DND-41 (cell line): ENCODE measurements at regions not wholly inside any gene's neighbourhood (a gene's known extent, or its start where the extent isn't known, plus 50 kb on each side); places are given as distances from the start of the nearest gene placed in this dataset.

Experiments
- ATAC-seq: fragments of 200-7000 bp; cut with Tn5 transposase; 3 replicates; pipeline ENCODE4 v1.9.1; 2021; ENCODE audit warnings: low read depth; ENCODE audit not compliant: insufficient read depth
- DNase-seq: peaks from one replicate; pipeline ENCODE4 v3.0.0-alpha.2; 2020
- H2AFZ ChIP-seq: 2 replicates; pipeline ENCODE4 v1.6.0; 2012; ENCODE audit warnings: low read depth, low read length
- H3K27ac ChIP-seq: 2 replicates; pipeline ENCODE4 v1.5.1; 2012; ENCODE audit warnings: low read length, inconsistent platforms
- H3K27me3 ChIP-seq: fragments of 200-600 bp; sonication (generic); 2 replicates; pipeline ENCODE4 v1.6.0; 2012; ENCODE audit warnings: low read length, mild to moderate bottlenecking, inconsistent platforms; ENCODE audit not compliant: insufficient read depth, poor library complexity
- H3K36me3 ChIP-seq: 2 replicates; pipeline ENCODE4 v1.5.1; 2012; ENCODE audit warnings: low read length, inconsistent platforms; ENCODE audit not compliant: insufficient read depth
- H3K4me1 ChIP-seq: 2 replicates; pipeline ENCODE4 v1.5.1; 2012; ENCODE audit warnings: mild to moderate bottlenecking, low read length; ENCODE audit not compliant: insufficient read depth
- H3K4me2 ChIP-seq: 2 replicates; pipeline ENCODE4 v1.6.0; 2012; ENCODE audit warnings: mild to moderate bottlenecking, moderate library complexity, low read length, inconsistent platforms; ENCODE audit not compliant: insufficient read depth
- H3K4me3 ChIP-seq, 2 experiments: fragments of 200-600 bp in 1 of 2; shearing (Covaris generic) in 1 of 2; 2 replicates each; pipeline ENCODE4 v1.5.1; 2012 to 2016; ENCODE audit warnings: inconsistent platforms in 2 of 2, low read length in 2 of 2, mild to moderate bottlenecking in 2 of 2, low read depth in 1 of 2, moderate library complexity in 1 of 2
- H3K79me2 ChIP-seq: 2 replicates; pipeline ENCODE4 v1.6.0; 2012; ENCODE audit warnings: low read length, inconsistent platforms; ENCODE audit not compliant: insufficient read depth
- H3K9ac ChIP-seq: 2 replicates; pipeline ENCODE4 v1.6.0; 2012; ENCODE audit warnings: low read depth, mild to moderate bottlenecking, inconsistent platforms, low read length, moderate library complexity
- H3K9me3 ChIP-seq: 2 replicates; pipeline ENCODE4 v1.5.1; 2012; ENCODE audit warnings: low read length, moderate library complexity, mild to moderate bottlenecking, inconsistent platforms; ENCODE audit not compliant: insufficient read depth, severe bottlenecking
- H4K20me1 ChIP-seq: 2 replicates; pipeline ENCODE4 v1.6.0; 2012; ENCODE audit warnings: low read length; ENCODE audit not compliant: insufficient read depth
- CTCF ChIP-seq: IDR thresholded peaks from 2 replicates; pipeline ENCODE4 v1.5.1; 2012; ENCODE audit warnings: borderline replicate concordance, low read length, moderate library complexity, mild to moderate bottlenecking; ENCODE audit not compliant: poor library complexity, severe bottlenecking; ENCODE audit errors: extremely low read depth
- EZH2 ChIP-seq: IDR thresholded peaks from 3 replicates; pipeline ENCODE4 v1.6.1; 2012; ENCODE audit warnings: borderline replicate concordance, low read depth, mild to moderate bottlenecking, moderate library complexity, low read length, inconsistent platforms; ENCODE audit not compliant: severe bottlenecking

- Histone ChIP-seq H3K27me3 (no peaks in the 10 kb centered on the region), H3K27ac (no peak overlapping the region), H3K36me3 (no peaks in the 10 kb centered on the region), H2AFZ (no peak overlapping the region), H3K9ac (no peak overlapping the region), H3K4me3 (no peak overlapping the region), H3K9me3 (no peaks in the 10 kb centered on the region), H3K4me1 (peaks cover 42% of the 10 kb centered on the region), H4K20me1 (no peaks in the 10 kb centered on the region), H3K79me2 (no peaks in the 10 kb centered on the region), H3K4me2 (no peak overlapping the region)
- no peak for ATAC-seq
- no peak for TF ChIP-seq CTCF
- TF ChIP-seq EZH2: no peak
- DNase-seq: no peak
These were observed 80.6 kb upstream of the SLC44A3 start for GRCh38 chr1:94739521-94740061.

- Histone ChIP-seq H3K9me3 (no peaks in the 10 kb centered on the region), H3K27ac (no peak overlapping the region), H3K4me3 (no peak overlapping the region), H3K36me3 (no peaks in the 10 kb centered on the region), H4K20me1 (no peaks in the 10 kb centered on the region), H2AFZ (no peak overlapping the region), H3K4me2 (no peak overlapping the region), H3K79me2 (no peaks in the 10 kb centered on the region), H3K9ac (no peak overlapping the region), H3K4me1 (peaks cover 30% of the 10 kb centered on the region), H3K27me3 (no peaks in the 10 kb centered on the region)
- ATAC-seq (no peak), DNase-seq (no peak)
- TF ChIP-seq CTCF (no peak), EZH2 (no peak)
These were observed 81.8 kb upstream of the SLC44A3 start for GRCh38 chr1:94738371-94738770.

GRCh38 chr1:94737124-94737998 is 82.8 kb upstream of the SLC44A3 start:
- Histone ChIP-seq H3K4me3 (no peak overlapping the region), H2AFZ (no peak overlapping the region), H3K27ac (no peak overlapping the region), H4K20me1 (no peaks in the 10 kb centered on the region), H3K9me3 (no peaks in the 10 kb centered on the region), H3K4me1 (peaks cover 27% of the 10 kb centered on the region), H3K27me3 (no peaks in the 10 kb centered on the region), H3K9ac (no peak overlapping the region), H3K36me3 (no peaks in the 10 kb centered on the region), H3K79me2 (no peaks in the 10 kb centered on the region), H3K4me2 (no peak overlapping the region)
- ATAC-seq (no peak), DNase-seq (no peak)
- TF ChIP-seq CTCF (no peak), EZH2 (no peak)
